ENCODE measurements at regions not wholly inside any gene's neighbourhood (a gene's known extent, or its start where the extent isn't known, plus 50 kb on each side); places are given as distances from the start of the nearest gene placed in this dataset.

GRCh38 chr3:159174715-159175692, 373.1 kb downstream of the MFSD1 start:
- no peak for DNase-seq

DNA sequence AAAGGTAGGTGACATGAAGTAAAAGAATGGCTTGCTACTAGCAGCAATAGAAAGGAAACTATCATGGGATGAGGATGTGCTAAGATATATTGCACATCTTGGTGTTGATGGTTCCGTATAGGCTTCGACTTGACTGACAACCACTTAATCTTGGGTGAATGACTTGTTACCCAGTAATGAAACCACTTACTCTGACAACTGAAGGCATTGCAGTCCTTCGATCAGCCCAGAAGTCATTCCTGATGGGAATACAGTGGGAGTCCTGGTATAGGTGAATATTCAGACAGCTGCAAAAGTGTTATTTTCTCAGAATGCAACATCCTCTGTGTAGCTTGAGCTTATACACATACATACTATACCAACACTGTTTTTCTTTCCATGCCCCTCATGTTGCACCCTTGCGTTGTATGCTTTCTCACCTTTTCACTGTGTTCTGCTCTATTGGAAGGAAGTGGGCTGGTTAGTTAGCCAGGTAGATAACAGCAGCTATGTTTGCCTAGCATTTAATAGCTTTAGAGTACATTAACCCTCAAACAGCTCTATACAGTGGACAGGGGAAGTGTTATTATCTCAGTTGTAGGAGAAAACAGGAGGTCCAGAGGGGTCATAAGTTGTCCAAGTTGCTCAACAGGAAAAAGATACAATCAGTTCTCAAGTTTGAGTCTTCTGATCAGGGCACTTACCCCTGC, 376.5 kb downstream of the MFSD1 start:
- DNase-seq = no peak

DNA sequence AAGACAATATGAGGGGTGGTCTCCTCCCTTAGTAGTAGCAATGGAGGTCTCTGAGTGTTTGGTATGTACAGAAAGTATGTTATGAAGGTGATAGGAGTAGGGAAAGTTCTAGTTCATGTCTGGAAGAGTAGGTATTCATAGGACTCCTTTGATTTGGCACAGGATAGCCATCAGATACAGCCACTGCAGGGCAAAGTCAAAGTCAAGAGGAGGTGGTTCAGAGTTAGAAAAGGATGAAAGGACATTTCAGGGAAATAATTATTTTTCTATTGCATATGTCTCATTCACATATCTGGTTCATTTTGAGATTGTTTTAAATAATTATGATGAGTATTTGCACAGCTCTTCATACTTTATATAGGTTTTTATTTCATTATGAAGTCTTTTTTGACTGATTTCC, 381.1 kb downstream of the MFSD1 start:
- no peak for DNase-seq

- DNase-seq = no peak
Observed at GRCh38 chr3:159185443-159186050, 383.7 kb downstream of the MFSD1 start.

GRCh38 chr3:159186581-159186980, 384.7 kb downstream of the MFSD1 start:
- DNase-seq = no peak

DNA sequence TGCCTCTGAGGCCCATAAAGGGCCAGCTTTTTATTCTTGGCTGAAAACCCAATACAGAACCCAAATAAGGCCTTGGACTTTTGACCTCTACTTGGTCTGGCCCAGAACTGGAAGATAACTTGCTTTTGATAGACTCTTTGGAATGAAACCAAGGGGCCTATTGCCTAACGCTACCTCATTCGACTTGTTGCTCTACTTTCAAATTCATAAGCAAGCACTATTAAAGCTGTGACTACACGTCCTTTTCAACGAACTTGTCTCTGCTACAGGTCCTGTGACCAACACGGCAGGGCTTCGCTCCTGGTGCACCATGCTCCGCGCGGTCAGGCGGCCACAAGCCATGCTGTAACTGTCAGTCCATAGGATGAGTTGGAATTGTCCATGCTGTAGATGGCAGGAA, 385.4 kb downstream of the MFSD1 start:
- DNase-seq = no peak

GRCh38 chr3:159187706-159188105, 385.9 kb downstream of the MFSD1 start:
- DNase-seq = no peak

GRCh38 chr3:159189994-159190669, 388.3 kb downstream of the MFSD1 start:
- no peak for DNase-seq

DNA sequence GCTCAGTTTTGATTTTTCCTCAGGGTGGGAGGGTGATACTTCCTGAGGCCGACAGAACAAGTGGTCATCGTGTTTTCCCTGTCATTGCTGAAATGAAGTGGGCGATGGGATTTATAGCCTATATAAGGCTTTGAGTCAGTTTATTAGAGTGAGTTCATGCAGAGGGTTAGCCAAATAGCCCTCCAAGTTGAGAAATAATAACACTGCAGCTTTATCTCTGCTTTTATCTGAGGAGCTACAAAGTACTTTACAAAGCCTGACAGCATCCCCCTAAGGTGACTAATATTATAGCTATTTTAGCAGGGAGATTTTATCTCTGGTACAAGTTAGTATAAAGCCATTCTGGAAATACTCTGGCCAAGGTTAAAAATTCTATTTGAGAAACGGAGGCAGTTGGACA, 389.6 kb downstream of the MFSD1 start:
- no peak for DNase-seq

- no peak for DNase-seq
Observed at GRCh38 chr3:159196359-159196758, 394.5 kb downstream of the MFSD1 start.

- no peak for DNase-seq
Observed at GRCh38 chr3:159200176-159200575, 398.3 kb downstream of the MFSD1 start.

DNA sequence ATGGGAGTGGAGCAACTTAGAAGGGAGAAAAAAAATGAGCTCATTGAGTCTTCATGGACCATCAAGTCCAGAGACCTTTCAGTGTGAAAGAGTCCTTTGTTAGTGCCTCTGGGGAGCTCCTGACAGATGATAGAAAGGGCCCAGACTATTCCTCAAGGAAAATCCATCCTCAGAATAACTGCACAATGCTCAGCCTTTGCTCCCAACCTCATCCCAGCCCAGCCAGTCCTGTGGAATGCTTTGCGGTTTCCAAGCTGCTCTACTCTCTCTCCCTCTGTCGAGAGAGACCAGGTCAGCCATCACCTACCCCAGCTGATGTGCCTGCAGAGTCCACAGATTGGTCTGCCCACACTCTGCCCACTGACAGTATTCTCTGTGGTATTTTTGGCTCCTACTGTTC, 406.2 kb downstream of the MFSD1 start:
- DNase-seq = no peak

DNA sequence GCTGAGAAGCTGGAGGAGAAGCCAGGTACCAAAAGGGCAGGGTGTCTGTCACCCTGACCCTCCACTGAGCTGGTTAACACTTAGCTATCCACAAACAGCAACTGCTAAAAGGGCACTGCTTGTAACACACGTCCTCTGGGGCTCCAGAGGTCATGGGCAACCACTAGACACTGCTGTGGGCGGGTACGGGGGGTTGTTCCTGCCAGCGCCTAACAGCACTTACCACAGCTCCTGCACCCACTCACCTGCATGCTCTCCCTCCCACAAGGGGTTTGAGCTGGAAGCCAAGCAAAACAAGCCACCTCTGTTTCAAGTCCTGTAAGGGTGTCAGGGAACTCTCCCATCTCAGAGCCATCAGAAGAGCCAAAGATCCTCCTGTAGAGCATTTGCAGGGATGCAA, 407.6 kb downstream of the MFSD1 start:
- no peak for DNase-seq

DNA sequence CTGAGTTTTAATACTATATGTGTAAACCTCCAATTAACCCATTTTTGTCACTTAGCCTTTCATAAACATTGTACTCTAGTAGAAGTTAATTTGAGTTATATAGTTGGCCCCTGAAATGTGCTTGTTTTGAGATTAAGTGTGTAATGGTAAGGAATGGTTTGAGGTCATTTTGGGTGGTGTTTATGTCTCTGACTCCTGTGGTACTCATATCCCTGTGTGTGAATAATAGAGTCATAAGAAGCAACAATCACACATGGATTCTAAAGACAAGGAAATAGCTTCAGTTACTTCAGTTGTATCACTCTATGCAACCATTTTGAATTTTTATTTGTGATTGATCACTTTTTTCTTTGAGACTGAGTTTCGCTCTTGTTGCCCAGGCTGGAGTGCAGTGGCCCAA, 408.5 kb downstream of the MFSD1 start:
- DNase-seq = no peak

GRCh38 chr3:159216311-159216710, 414.5 kb downstream of the MFSD1 start:
- no peak for DNase-seq

DNA sequence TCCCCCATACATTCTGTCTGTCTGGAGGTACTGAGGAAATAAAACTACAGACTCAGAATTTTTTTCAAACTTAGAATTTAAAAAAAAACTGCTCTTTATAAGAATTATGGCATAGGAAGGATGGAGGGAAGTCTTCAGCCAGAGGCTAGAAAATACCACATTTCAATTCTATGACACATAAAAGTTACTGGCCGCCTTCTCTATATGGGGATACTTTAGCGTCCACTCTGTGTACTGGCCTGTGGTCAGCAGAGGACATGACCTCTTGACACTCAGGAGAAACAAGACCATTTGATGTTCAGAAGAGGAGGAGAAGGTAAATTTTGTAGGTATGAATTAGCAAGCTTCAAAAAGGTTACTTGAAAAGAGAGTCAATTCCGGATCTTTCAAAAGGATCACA, 417.4 kb downstream of the MFSD1 start:
- no peak for DNase-seq

GRCh38 chr3:159221335-159221734, 419.5 kb downstream of the MFSD1 start:
- no peak for DNase-seq

- DNase-seq = no peak
Observed at GRCh38 chr3:159229116-159229680, 427.3 kb downstream of the MFSD1 start.

DNA sequence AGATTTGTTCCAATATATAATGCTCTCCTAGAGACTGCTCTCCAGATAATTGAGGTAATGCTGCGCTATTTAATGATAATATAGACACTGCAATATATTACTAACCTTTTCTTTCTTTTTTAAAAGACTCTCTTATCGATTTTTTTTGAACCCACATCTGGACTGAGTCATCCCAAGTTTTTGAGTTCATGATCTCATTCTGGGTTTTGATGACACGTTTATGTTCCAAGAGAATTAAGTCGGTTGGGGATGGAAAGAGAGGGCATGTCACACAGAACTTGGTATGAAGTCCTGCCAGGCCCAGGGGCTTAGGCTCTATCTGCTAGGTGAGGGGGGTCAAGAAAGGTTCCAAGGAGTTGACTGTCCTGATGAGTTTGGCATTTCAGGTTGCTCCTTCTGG, 431.1 kb downstream of the MFSD1 start:
- DNase-seq = no peak

DNA sequence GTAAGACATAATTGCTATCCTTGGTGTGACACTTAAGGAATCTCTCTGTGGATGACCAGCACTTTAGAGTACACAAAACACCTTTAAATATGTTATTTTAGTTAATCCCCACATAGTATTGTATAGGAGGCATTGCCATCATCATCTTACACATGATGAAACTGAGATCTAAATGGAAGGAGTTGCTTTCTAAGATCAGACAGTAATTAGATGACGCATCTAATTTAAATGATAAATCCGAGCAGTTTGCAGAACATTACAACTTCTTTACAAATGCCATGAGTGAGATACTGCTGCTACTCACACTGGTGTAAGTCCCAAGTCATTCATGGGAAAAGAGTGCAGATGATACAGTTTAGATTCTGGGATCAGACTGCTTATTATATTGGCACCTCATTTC, 431.9 kb downstream of the MFSD1 start:
- DNase-seq = no peak

DNA sequence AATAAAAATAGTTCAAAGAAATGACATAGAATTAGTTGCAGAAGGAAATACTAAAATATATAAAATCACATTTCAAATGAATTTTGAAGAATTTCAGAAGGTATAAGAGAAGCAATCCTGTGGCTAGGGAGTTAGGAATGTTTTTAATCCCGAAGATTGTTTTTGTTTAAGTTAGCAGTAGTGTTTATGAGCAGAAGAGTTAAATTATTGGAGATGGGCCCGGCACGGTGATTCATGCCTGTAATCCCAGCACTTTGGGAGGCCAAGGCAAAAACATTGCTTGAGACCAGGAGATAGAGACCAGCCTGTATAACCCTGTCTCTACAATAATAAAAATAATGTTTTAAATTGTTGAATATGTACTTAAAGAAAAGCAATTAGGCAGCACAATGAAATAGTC, 432.5 kb downstream of the MFSD1 start:
- no peak for DNase-seq

GRCh38 chr3:159236321-159236720, 434.5 kb downstream of the MFSD1 start:
- no peak for DNase-seq

GRCh38 chr3:159237226-159237625, 435.4 kb downstream of the MFSD1 start:
- no peak for DNase-seq
